ENCODE measurements at regions not wholly inside any gene's neighbourhood (a gene's known extent, or its start where the extent isn't known, plus 50 kb on each side); places are given as distances from the start of the nearest gene placed in this dataset.
A peak's percentile ranks its signal among the peaks of the same experiment; 100 is the strongest.

DNA sequence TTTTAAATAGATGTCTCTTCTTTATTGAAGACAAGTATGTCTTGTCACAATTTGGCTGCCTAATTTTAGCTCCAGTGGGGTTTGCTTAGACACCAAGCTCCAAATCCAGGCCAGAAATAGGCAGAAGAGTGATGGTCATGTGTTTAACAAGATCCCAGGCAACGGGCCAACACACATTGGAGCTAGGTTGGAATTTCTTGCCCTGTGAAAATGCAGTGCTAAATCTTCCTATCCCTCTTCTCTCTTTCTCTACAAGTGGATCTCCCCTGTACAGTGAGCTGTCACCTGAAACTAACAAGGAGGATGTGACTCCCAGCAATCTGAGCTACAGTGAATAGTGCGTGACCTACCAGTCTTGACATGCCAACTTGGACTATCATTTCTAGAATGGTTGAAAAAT is 65.3 kb upstream of the VGLL2 start:
- Histone ChIP-seq H3K9me3 (no peaks in the 10 kb centered on the region), H3K27ac (no peak overlapping the region), H3K4me3 (no peak overlapping the region), H3K27me3 (no peaks in the 10 kb centered on the region), H3K36me3 (no peaks in the 10 kb centered on the region), H3K4me1 (no peaks in the 10 kb centered on the region)
- WGBS, 2 donors = 77 to 86% methylated on average over 2 of the region's 2 CpGs
- no peak for TF ChIP-seq POLR2A (IDR thresholded peaks at IDR 0.05)
- TF ChIP-seq POLR2AphosphoS5 (IDR thresholded peaks at IDR 0.05) = no peak
- TF ChIP-seq, protein P1, sequence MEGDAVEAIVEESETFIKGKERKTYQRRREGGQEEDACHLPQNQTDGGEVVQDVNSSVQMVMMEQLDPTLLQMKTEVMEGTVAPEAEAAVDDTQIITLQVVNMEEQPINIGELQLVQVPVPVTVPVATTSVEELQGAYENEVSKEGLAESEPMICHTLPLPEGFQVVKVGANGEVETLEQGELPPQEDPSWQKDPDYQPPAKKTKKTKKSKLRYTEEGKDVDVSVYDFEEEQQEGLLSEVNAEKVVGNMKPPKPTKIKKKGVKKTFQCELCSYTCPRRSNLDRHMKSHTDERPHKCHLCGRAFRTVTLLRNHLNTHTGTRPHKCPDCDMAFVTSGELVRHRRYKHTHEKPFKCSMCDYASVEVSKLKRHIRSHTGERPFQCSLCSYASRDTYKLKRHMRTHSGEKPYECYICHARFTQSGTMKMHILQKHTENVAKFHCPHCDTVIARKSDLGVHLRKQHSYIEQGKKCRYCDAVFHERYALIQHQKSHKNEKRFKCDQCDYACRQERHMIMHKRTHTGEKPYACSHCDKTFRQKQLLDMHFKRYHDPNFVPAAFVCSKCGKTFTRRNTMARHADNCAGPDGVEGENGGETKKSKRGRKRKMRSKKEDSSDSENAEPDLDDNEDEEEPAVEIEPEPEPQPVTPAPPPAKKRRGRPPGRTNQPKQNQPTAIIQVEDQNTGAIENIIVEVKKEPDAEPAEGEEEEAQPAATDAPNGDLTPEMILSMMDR (IDR thresholded peaks at IDR 0.05) = no peak
- TF ChIP-seq EP300 (IDR thresholded peaks at IDR 0.05) = no peak
- no peak for ATAC-seq (ENCODE audit: low FRiP score in 2 of 2)
- no peak for DNase-seq

DNA sequence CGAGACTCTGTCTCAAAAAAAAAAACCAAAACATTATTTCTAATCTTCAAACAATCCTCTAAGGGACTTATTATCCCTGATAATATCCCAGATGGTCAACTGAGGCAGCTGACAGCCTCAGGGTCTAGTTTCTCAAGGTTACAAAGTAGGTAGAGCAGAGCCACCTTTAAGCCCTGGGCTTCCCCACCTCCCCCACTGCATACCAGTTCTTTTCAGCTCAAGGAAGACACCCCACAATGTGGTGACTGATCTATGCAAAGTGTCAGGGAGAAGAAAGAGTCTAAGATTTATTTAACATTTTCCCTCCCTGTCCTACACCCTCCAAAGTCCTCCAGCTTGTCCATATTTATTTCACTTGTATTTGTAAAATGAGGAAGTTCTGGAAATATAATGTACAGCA is 60.5 kb upstream of the VGLL2 start:
- no peak overlapping the region for H3K27ac ChIP-seq
- 79 to 88% methylated on average over 1 of the region's 1 CpG for WGBS, 2 donors
- no peak overlapping the region for H3K4me3 ChIP-seq
- no peak for TF ChIP-seq POLR2A (IDR thresholded peaks at IDR 0.05)
- no peak for TF ChIP-seq EP300 (IDR thresholded peaks at IDR 0.05)
- TF ChIP-seq POLR2AphosphoS5 (IDR thresholded peaks at IDR 0.05) = no peak
- H3K9me3 ChIP-seq = no peaks in the 10 kb centered on the region
- DNase-seq (no peak), ATAC-seq (ENCODE audit: low FRiP score in 2 of 2) (no peak)
- H3K36me3 ChIP-seq = no peaks in the 10 kb centered on the region
- no peaks in the 10 kb centered on the region for H3K27me3 ChIP-seq
- H3K4me1 ChIP-seq = no peaks in the 10 kb centered on the region

DNA sequence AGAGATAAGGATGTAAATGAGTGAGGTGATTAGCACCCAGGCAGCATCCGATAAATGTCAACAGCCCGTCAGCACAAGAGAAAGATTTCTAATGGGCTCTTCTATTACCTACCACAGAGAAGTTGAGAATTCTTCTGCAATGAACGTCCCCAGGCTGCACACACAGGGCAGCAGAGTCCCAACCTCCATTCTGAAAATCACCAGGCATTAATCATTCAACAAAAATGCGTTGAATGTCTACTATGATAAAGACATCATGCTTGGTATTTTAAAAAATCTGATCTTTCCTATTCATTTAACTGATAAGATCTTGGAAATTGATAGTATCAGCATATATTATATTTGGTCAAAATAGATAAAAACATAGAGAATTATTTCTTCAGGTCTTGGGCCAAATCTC is 59.5 kb upstream of the VGLL2 start:
- H3K27ac ChIP-seq = no peak overlapping the region
- no peak for DNase-seq

DNA sequence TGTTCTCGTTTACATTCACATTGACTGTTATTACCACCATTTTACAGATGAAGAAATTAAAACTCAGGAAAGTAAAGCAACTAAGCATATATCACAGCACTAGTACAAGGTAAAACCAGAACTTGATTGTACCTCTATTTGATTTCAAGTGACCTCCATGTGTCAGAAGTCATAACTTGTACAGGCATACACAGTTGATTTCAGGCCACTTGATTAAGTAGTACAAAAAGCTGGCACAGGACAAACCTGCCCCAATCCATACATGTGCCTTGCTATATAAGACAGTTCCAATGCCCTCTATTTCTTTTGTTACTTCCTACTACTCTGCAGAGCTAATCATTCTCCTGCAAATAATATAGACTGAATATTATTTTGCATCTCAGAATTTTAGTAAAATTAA is 58.8 kb upstream of the VGLL2 start:
- Histone ChIP-seq H3K36me3 (no peaks in the 10 kb centered on the region), H3K4me3 (no peak overlapping the region), H3K9me3 (no peaks in the 10 kb centered on the region), H3K27me3 (no peaks in the 10 kb centered on the region), H3K27ac (no peak overlapping the region), H3K4me1 (no peaks in the 10 kb centered on the region)
- ATAC-seq (ENCODE audit: low FRiP score in 2 of 2) (no peak), DNase-seq (no peak)
- 81 to 84% methylated on average over 1 of the region's 1 CpG for WGBS, 2 donors
- no peak for TF ChIP-seq EP300 (IDR thresholded peaks at IDR 0.05)
- TF ChIP-seq POLR2AphosphoS5 (IDR thresholded peaks at IDR 0.05) = no peak
- TF ChIP-seq POLR2A (IDR thresholded peaks at IDR 0.05) = no peak
- TF ChIP-seq, protein P1 (IDR thresholded peaks at IDR 0.05) = no peak

More for the DNA sequence above, 59.5 kb upstream of the VGLL2 start:
- H3K36me3 ChIP-seq = no peaks in the 10 kb centered on the region
- no peak for ATAC-seq (ENCODE audit: low FRiP score in 2 of 2)
- no peak for TF ChIP-seq POLR2A (IDR thresholded peaks at IDR 0.05)
- TF ChIP-seq, protein P1 (IDR thresholded peaks at IDR 0.05) = no peak
- TF ChIP-seq EP300 (IDR thresholded peaks at IDR 0.05) = no peak
- TF ChIP-seq POLR2AphosphoS5 (IDR thresholded peaks at IDR 0.05) = no peak
- H3K27me3 ChIP-seq = no peaks in the 10 kb centered on the region
- H3K9me3 ChIP-seq = no peaks in the 10 kb centered on the region
- no peaks in the 10 kb centered on the region for H3K4me1 ChIP-seq
- 49 to 56% methylated on average over 4 of the region's 4 CpGs for WGBS, 2 donors
- H3K4me3 ChIP-seq = no peak overlapping the region

DNA sequence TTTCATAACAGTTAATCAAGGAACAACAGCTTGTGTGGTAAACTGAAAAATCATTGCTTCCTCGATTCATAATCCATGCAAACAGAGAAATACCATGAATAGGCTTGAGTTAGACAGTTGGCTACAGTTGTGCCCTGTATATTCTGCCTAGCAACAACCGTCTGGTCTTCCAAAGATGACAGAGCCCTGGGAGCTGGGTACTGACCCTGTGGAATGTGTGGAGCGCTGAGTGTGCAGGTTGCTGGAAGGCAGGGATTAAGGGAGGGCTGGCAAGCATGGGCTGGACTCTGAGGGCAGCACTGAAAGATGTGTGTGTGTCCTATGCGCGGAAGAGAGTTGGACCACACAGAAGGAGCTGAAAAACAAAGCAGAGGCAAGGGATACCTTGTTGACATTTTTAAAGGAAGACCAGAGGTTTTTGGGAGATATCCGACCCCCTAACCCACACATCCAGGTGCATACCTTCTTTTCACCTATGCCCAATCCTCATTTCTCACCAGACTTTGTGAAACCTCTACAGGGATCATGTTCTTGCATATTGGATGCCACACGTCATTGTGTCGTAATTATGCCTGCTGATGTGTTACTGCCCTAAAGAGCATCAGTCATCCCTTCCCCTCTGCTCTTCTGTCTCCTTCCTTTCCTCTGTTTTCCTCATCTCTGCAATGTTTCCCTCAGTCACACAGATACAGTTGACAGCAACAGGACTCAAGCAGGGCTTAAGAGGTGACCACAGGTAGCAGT is 58.2 kb upstream of the VGLL2 start:
- peak; percentile 26 to 49 for ATAC-seq (ENCODE audit: low FRiP score in 2 of 2)
- no peaks in the 10 kb centered on the region for H3K4me1 ChIP-seq
- H3K27ac ChIP-seq = no peak overlapping the region
- no peak for DNase-seq
- no peak overlapping the region for H3K4me3 ChIP-seq
- no peaks in the 10 kb centered on the region for H3K36me3 ChIP-seq
- whole genome bisulfite sequencing, 2 donors = 49 to 66% methylated on average over 8 of the region's 8 CpGs
- H3K9me3 ChIP-seq = no peaks in the 10 kb centered on the region
- TF ChIP-seq EP300 (IDR thresholded peaks at IDR 0.05) = no peak
- TF ChIP-seq, protein P1 (IDR thresholded peaks at IDR 0.05) = no peak
- no peak for TF ChIP-seq POLR2AphosphoS5 (IDR thresholded peaks at IDR 0.05)
- TF ChIP-seq POLR2A (IDR thresholded peaks at IDR 0.05) = no peak
- no peaks in the 10 kb centered on the region for H3K27me3 ChIP-seq

All from upper lobe of left lung (tissue), 6 donors.